B cell (primary cell): ENCODE measurements at regions not wholly inside any gene's neighbourhood (a gene's known extent, or its start where the extent isn't known, plus 50 kb on each side); places are given as distances from the start of the nearest gene placed in this dataset.

Experiments
- ATAC-seq: fragments of 200-7000 bp; cut with Tn5 transposase; one replicate; pipeline ENCODE4 v1.10.0; 2021; ENCODE audit warnings: low read depth, mild to moderate bottlenecking, moderate number of reproducible peaks, moderate library complexity
- CTCF ChIA-PET: fragments of 350-600 bp; sonication (Branson Sonifier 250); formaldehyde crosslinking; loops from one replicate; lab custom pipeline; 2021; ENCODE audit warnings: antibody characterized with exemption, inconsistent platforms; lab: Charles Lee
- POLR2A ChIA-PET: fragments of 350-600 bp; sonication (Branson Sonifier 250); formaldehyde crosslinking; loops from one replicate; lab custom pipeline; 2021; ENCODE audit warnings: antibody characterized with exemption; lab: Charles Lee
- DNase-seq: peaks from one replicate; pipeline ENCODE4 v3.0.0; 2013
- H2AFZ ChIP-seq: 2 replicates; pipeline ENCODE4 v1.6.1; 2012; ENCODE audit warnings: mild to moderate bottlenecking, low read depth, low read length; ENCODE audit not compliant: insufficient read depth, poor library complexity, severe bottlenecking
- H3K27ac ChIP-seq, 2 donors: 1 replicate in 1 of 2; 2 replicates in 1 of 2; pipeline ENCODE4 v1.5.1; 2012 to 2013; ENCODE audit warnings: low read length in 2 of 2, mild to moderate bottlenecking in 2 of 2, moderate library complexity in 1 of 2
- H3K27me3 ChIP-seq, 4 experiments: fragments of 200-600 bp in 1 of 4; sonication (generic) in 1 of 4; replicated peaks in 1 of 4; 1 replicate in 2 of 4; 2 replicates in 2 of 4; pipeline versions ENCODE4 v1.6.1 to v1.7.0; 2013 to 2016; ENCODE audit warnings: low read length in 3 of 4, mild to moderate bottlenecking in 2 of 4, mixed read lengths in 1 of 4, moderate library complexity in 1 of 4; ENCODE audit not compliant: insufficient read depth in 4 of 4, control insufficient read depth in 3 of 4; ENCODE audit errors: control extremely low read depth in 1 of 4
- H3K36me3 ChIP-seq, 2 experiments: replicated peaks in 1 of 2; 1 replicate in 1 of 2; 2 replicates in 1 of 2; pipeline versions ENCODE4 v1.6.1 to v1.7.1; 2013; ENCODE audit warnings: low read length in 1 of 2; ENCODE audit not compliant: insufficient read depth in 2 of 2, control insufficient read depth in 1 of 2; ENCODE audit errors: control extremely low read depth in 1 of 2, extremely low read depth in 1 of 2
- H3K4me1 ChIP-seq, 2 donors: fragments of 200-600 bp in 1 of 2; sonication (generic) in 1 of 2; 1 replicate in 1 of 2; 2 replicates in 1 of 2; pipeline versions ENCODE4 v1.5.1 to v1.6.1; 2013 to 2017; ENCODE audit warnings: low read length in 2 of 2; ENCODE audit not compliant: control insufficient read depth in 2 of 2, insufficient read depth in 2 of 2
- H3K4me2 ChIP-seq: replicated peaks from 2 replicates; pipeline ENCODE3; 2012; ENCODE audit warnings: mild to moderate bottlenecking, low read depth, low read length; ENCODE audit not compliant: poor library complexity, severe bottlenecking
- H3K4me3 ChIP-seq, 5 experiments: fragments of 200-600 bp in 1 of 5; sonication (generic) in 1 of 5; 1 replicate in 3 of 5; 2 replicates in 2 of 5; pipeline versions ENCODE4 v1.5.1 to v1.7.0; 2011 to 2016; ENCODE audit warnings: low read length in 4 of 5, mild to moderate bottlenecking in 4 of 5, low read depth in 2 of 5, control low read depth in 1 of 5, moderate library complexity in 1 of 5; ENCODE audit not compliant: insufficient read depth in 1 of 5; ENCODE audit errors: control extremely low read depth in 1 of 5, extremely low read depth in 1 of 5
- H3K79me2 ChIP-seq: fragments of 200-600 bp; sonication (generic); one replicate; pipeline ENCODE4 v1.6.0; 2016; ENCODE audit warnings: low read length; ENCODE audit not compliant: control insufficient read depth, insufficient read depth
- H3K9ac ChIP-seq: fragments of 200-600 bp; sonication (generic); 2 replicates; pipeline ENCODE4 v1.6.1; 2017; ENCODE audit warnings: mild to moderate bottlenecking, low read length, moderate library complexity
- H3K9me3 ChIP-seq, 3 donors: one replicate each; pipeline versions ENCODE4 v1.6.1 to v1.7.1; 2013; ENCODE audit warnings: low read length in 2 of 3; ENCODE audit not compliant: control insufficient read depth in 2 of 3, insufficient read depth in 1 of 3; ENCODE audit errors: control extremely low read depth in 1 of 3
- H4K20me1 ChIP-seq: 2 replicates; pipeline ENCODE4 v1.6.0; 2012; ENCODE audit warnings: mild to moderate bottlenecking, low read length; ENCODE audit not compliant: insufficient read depth, control insufficient read depth, poor library complexity, severe bottlenecking
- H3K27ac Mint-ChIP-seq: one replicate; pipeline ENCODE4 v1.8.0; 2021; ENCODE audit warnings: mixed read lengths
- H3K27me3 Mint-ChIP-seq: one replicate; pipeline ENCODE4 v1.8.0; 2021; ENCODE audit warnings: mixed read lengths
- H3K4me1 Mint-ChIP-seq: one replicate; pipeline ENCODE4 v1.8.0; 2021; ENCODE audit warnings: mixed read lengths
- H3K4me3 Mint-ChIP-seq: one replicate; pipeline ENCODE4 v1.8.0; 2021; ENCODE audit warnings: mixed read lengths
- H3K9me3 Mint-ChIP-seq: one replicate; pipeline ENCODE4 v1.8.0; 2022; ENCODE audit warnings: mixed read lengths; ENCODE audit not compliant: insufficient read depth
- CTCF ChIP-seq: fragments of 200-600 bp; IDR thresholded peaks from one replicate; pipeline ENCODE4 v1.8.0; 2022; ENCODE audit warnings: antibody characterized with exemption, mild to moderate bottlenecking
- EZH2 ChIP-seq: IDR thresholded peaks from 2 replicates; pipeline ENCODE4 v1.6.1; 2012; ENCODE audit warnings: borderline replicate concordance, low read depth, mild to moderate bottlenecking, moderate library complexity, low read length; ENCODE audit not compliant: insufficient read depth, poor library complexity, severe bottlenecking
- WGBS: methylation state at CpG from one replicate; pipeline ENCODE4 v1.1.5; 2013; ENCODE audit warnings: missing lambda C conversion rate; ENCODE audit not compliant: insufficient coverage; 5-methylcytosine and 5-hydroxymethylcytosine counted together
- intact Hi-C: fragments of 100-400 bp; cut with micrococcal nuclease; formaldehyde crosslinking; loops from one replicate; pipeline ENCODE4 v1.10.0; 2022

- no peak overlapping the region for H3K27ac Mint-ChIP-seq
- CTCF ChIA-PET, result no interaction called here
- no peak for ATAC-seq
- POLR2A ChIA-PET, result no interaction called here
- no peak overlapping the region for H3K4me3 ChIP-seq
- no CpG with 5 or more reads among the region's 2 CpGs for WGBS
- no peak for TF ChIP-seq EZH2
- TF ChIP-seq CTCF, result no peak
- intact Hi-C loops, result no loop called here
- no peak overlapping the region for H3K27ac ChIP-seq
- no peaks in the 10 kb centered on the region for H3K27me3 Mint-ChIP-seq
- no peaks in the 10 kb centered on the region for H3K79me2 ChIP-seq
- no peaks in the 10 kb centered on the region for H3K9me3 Mint-ChIP-seq
- H3K4me1 ChIP-seq, result no peaks in the 10 kb centered on the region
- H3K4me1 Mint-ChIP-seq, result no peaks in the 10 kb centered on the region
- H4K20me1 ChIP-seq, result no peaks in the 10 kb centered on the region
- no peak for DNase-seq
- H3K9me3 ChIP-seq, result no peaks in the 10 kb centered on the region
- no peak overlapping the region for H3K4me2 ChIP-seq
- no peaks in the 10 kb centered on the region for H3K27me3 ChIP-seq
- no peaks in the 10 kb centered on the region for H3K36me3 ChIP-seq
- no peak overlapping the region for H3K9ac ChIP-seq
- no peak overlapping the region for H3K4me3 Mint-ChIP-seq
- H2AFZ ChIP-seq, result no peak overlapping the region
These were observed 321.6 kb downstream of the STIM2 start for GRCh38 chr4:27182211-27182610.

- ChIA-PET POLR2A (no interaction called here), CTCF (no interaction called here)
- Mint-ChIP-seq H3K9me3 (no peaks in the 10 kb centered on the region), H3K27ac (no peak overlapping the region), H3K4me3 (no peak overlapping the region), H3K4me1 (no peaks in the 10 kb centered on the region), H3K27me3 (no peaks in the 10 kb centered on the region)
- Histone ChIP-seq H3K27ac (no peak overlapping the region), H3K4me2 (no peak overlapping the region), H3K27me3 (no peaks in the 10 kb centered on the region), H3K4me1 (no peaks in the 10 kb centered on the region), H3K4me3 (no peak overlapping the region), H3K9ac (no peak overlapping the region), H3K9me3 (no peaks in the 10 kb centered on the region), H3K36me3 (no peaks in the 10 kb centered on the region), H2AFZ (no peak overlapping the region), H3K79me2 (no peaks in the 10 kb centered on the region), H4K20me1 (no peaks in the 10 kb centered on the region)
- intact Hi-C loops, result no loop called here
- TF ChIP-seq EZH2 (no peak), CTCF (no peak)
- no peak for DNase-seq
- no CpG with 5 or more reads among the region's 6 CpGs for WGBS
- no peak for ATAC-seq
These were observed 324.0 kb downstream of the STIM2 start for GRCh38 chr4:27184508-27185155.
